GM21528 (cell line): ENCODE measurements at regions not wholly inside any gene's neighbourhood (a gene's known extent, or its start where the extent isn't known, plus 50 kb on each side); places are given as distances from the start of the nearest gene placed in this dataset.
A peak's percentile ranks its signal among the peaks of the same experiment; 100 is the strongest.

Source experiments
- ATAC-seq: cut with Tn5 transposase; IDR thresholded peaks from one replicate; pipeline ENCODE4 v1.9.1; 2021; ENCODE audit warnings: mild to moderate bottlenecking, moderate library complexity; ENCODE audit not compliant: unreplicated experiment, low FRiP score

GRCh38 chr4:153075836-153076518 lies 128.3 kb upstream of the TRIM2 start:
- ATAC-seq: no peak

GRCh38 chr4:153076861-153077260 lies 127.4 kb upstream of the TRIM2 start:
- no peak for ATAC-seq

GRCh38 chr4:153079857-153080391 lies 124.3 kb upstream of the TRIM2 start:
- no peak for ATAC-seq

GRCh38 chr4:153081006-153081580 lies 123.2 kb upstream of the TRIM2 start:
- ATAC-seq: no peak

GRCh38 chr4:153081693-153082092 lies 122.5 kb upstream of the TRIM2 start:
- no peak for ATAC-seq

- ATAC-seq: no peak
These were observed 121.6 kb upstream of the TRIM2 start for GRCh38 chr4:153082322-153083301.

- ATAC-seq: peak; percentile 72
These were observed 120.7 kb upstream of the TRIM2 start for GRCh38 chr4:153083447-153083947.

GRCh38 chr4:153084224-153084979 lies 119.8 kb upstream of the TRIM2 start:
- no peak for ATAC-seq

- peak; percentile 63 for ATAC-seq
These were observed 119.1 kb upstream of the TRIM2 start for GRCh38 chr4:153084980-153085630.

- no peak for ATAC-seq
These were observed 116.5 kb upstream of the TRIM2 start for GRCh38 chr4:153087671-153088194.

GRCh38 chr4:153089742-153090141 lies 114.5 kb upstream of the TRIM2 start:
- ATAC-seq: no peak

GRCh38 chr4:153090181-153090580 lies 114.1 kb upstream of the TRIM2 start:
- no peak for ATAC-seq

GRCh38 chr4:153090670-153091385 lies 113.4 kb upstream of the TRIM2 start:
- no peak for ATAC-seq

- ATAC-seq: no peak
These were observed 110.8 kb upstream of the TRIM2 start for GRCh38 chr4:153093396-153093795.

GRCh38 chr4:153093802-153094201 lies 110.4 kb upstream of the TRIM2 start:
- ATAC-seq: no peak

GRCh38 chr4:153094435-153094834 lies 109.8 kb upstream of the TRIM2 start:
- ATAC-seq: no peak

GRCh38 chr4:153095448-153096204 lies 108.6 kb upstream of the TRIM2 start:
- no peak for ATAC-seq

- no peak for ATAC-seq
These were observed 107.9 kb upstream of the TRIM2 start for GRCh38 chr4:153096344-153096743.
